ENCODE measurements at regions not wholly inside any gene's neighbourhood (a gene's known extent, or its start where the extent isn't known, plus 50 kb on each side); places are given as distances from the start of the nearest gene placed in this dataset.

GRCh38 chr13:82747291-82747690 lies 1135.0 kb downstream of the SLITRK1 start:
- Histone ChIP-seq H3K9me3 (ENCODE audit: severe bottlenecking) (no peaks in the 10 kb centered on the region), H3K4me1 (ENCODE audit: insufficient read depth, poor library complexity, severe bottlenecking) (no peaks in the 10 kb centered on the region), H3K27me3 (ENCODE audit: insufficient read depth, poor library complexity, severe bottlenecking) (no peaks in the 10 kb centered on the region), H3K27ac (ENCODE audit: poor library complexity, severe bottlenecking) (no peak overlapping the region), H3K36me3 (ENCODE audit: low read depth) (no peaks in the 10 kb centered on the region), H3K4me3 (ENCODE audit: severe bottlenecking) (no peak overlapping the region)
- ATAC-seq (ENCODE audit: low read depth) (no peak), DNase-seq (ENCODE audit: low spot score) (no peak)
- no peak for TF ChIP-seq CTCF (IDR thresholded peaks at IDR 0.05; ENCODE audit: poor library complexity, severe bottlenecking)

- no peak for ATAC-seq (ENCODE audit: low read depth)
- H3K9me3 ChIP-seq (ENCODE audit: severe bottlenecking) = no peaks in the 10 kb centered on the region
- no peak overlapping the region for H3K4me3 ChIP-seq (ENCODE audit: severe bottlenecking)
- H3K36me3 ChIP-seq (ENCODE audit: low read depth) = no peaks in the 10 kb centered on the region
- DNase-seq (ENCODE audit: low spot score) = no peak
- no peak for TF ChIP-seq CTCF (IDR thresholded peaks at IDR 0.05; ENCODE audit: poor library complexity, severe bottlenecking)
- no peak overlapping the region for H3K27ac ChIP-seq (ENCODE audit: poor library complexity, severe bottlenecking)
- no peaks in the 10 kb centered on the region for H3K27me3 ChIP-seq (ENCODE audit: insufficient read depth, poor library complexity, severe bottlenecking)
- no peaks in the 10 kb centered on the region for H3K4me1 ChIP-seq (ENCODE audit: insufficient read depth, poor library complexity, severe bottlenecking)
These were observed 1141.8 kb downstream of the SLITRK1 start for GRCh38 chr13:82740442-82740841.

GRCh38 chr13:82739881-82740280 lies 1142.4 kb downstream of the SLITRK1 start:
- Histone ChIP-seq H3K4me3 (ENCODE audit: severe bottlenecking) (no peak overlapping the region), H3K27ac (ENCODE audit: poor library complexity, severe bottlenecking) (no peak overlapping the region), H3K4me1 (ENCODE audit: insufficient read depth, poor library complexity, severe bottlenecking) (no peaks in the 10 kb centered on the region), H3K36me3 (ENCODE audit: low read depth) (no peaks in the 10 kb centered on the region), H3K9me3 (ENCODE audit: severe bottlenecking) (no peaks in the 10 kb centered on the region), H3K27me3 (ENCODE audit: insufficient read depth, poor library complexity, severe bottlenecking) (no peaks in the 10 kb centered on the region)
- ATAC-seq (ENCODE audit: low read depth) (no peak), DNase-seq (ENCODE audit: low spot score) (no peak)
- no peak for TF ChIP-seq CTCF (IDR thresholded peaks at IDR 0.05; ENCODE audit: poor library complexity, severe bottlenecking)

GRCh38 chr13:82729401-82729800 lies 1152.9 kb downstream of the SLITRK1 start:
- Histone ChIP-seq H3K4me1 (ENCODE audit: insufficient read depth, poor library complexity, severe bottlenecking) (no peaks in the 10 kb centered on the region), H3K27me3 (ENCODE audit: insufficient read depth, poor library complexity, severe bottlenecking) (no peaks in the 10 kb centered on the region), H3K36me3 (ENCODE audit: low read depth) (no peaks in the 10 kb centered on the region), H3K4me3 (ENCODE audit: severe bottlenecking) (no peak overlapping the region), H3K9me3 (ENCODE audit: severe bottlenecking) (no peaks in the 10 kb centered on the region), H3K27ac (ENCODE audit: poor library complexity, severe bottlenecking) (no peak overlapping the region)
- no peak for DNase-seq (ENCODE audit: low spot score)
- ATAC-seq (ENCODE audit: low read depth) = no peak
- no peak for TF ChIP-seq CTCF (IDR thresholded peaks at IDR 0.05; ENCODE audit: poor library complexity, severe bottlenecking)

GRCh38 chr13:82720986-82721385 lies 1161.3 kb downstream of the SLITRK1 start:
- ATAC-seq (ENCODE audit: low read depth) = no peak
- DNase-seq (ENCODE audit: low spot score) = no peak
- H3K4me3 ChIP-seq (ENCODE audit: severe bottlenecking) = no peak overlapping the region
- H3K36me3 ChIP-seq (ENCODE audit: low read depth) = no peaks in the 10 kb centered on the region
- TF ChIP-seq CTCF (IDR thresholded peaks at IDR 0.05; ENCODE audit: poor library complexity, severe bottlenecking) = no peak
- H3K27ac ChIP-seq (ENCODE audit: poor library complexity, severe bottlenecking) = no peak overlapping the region
- no peaks in the 10 kb centered on the region for H3K4me1 ChIP-seq (ENCODE audit: insufficient read depth, poor library complexity, severe bottlenecking)
- H3K27me3 ChIP-seq (ENCODE audit: insufficient read depth, poor library complexity, severe bottlenecking) = no peaks in the 10 kb centered on the region
- H3K9me3 ChIP-seq (ENCODE audit: severe bottlenecking) = no peaks in the 10 kb centered on the region
